ENCODE measurements at regions not wholly inside any gene's neighbourhood (a gene's known extent, or its start where the extent isn't known, plus 50 kb on each side); places are given as distances from the start of the nearest gene placed in this dataset.

- TF ChIP-seq CTCF (IDR thresholded peaks at IDR 0.05) (no peak), POLR2A (IDR thresholded peaks at IDR 0.05) (no peak)
These were observed 85.5 kb upstream of the PPP1R26 start for GRCh38 chr9:135394131-135394530.

Measured in vagina (tissue), 2 donors.